GM12864 (cell line): ENCODE measurements at regions not wholly inside any gene's neighbourhood (a gene's known extent, or its start where the extent isn't known, plus 50 kb on each side); places are given as distances from the start of the nearest gene placed in this dataset.

Source experiments
- DNase-seq: peaks from one replicate; pipeline ENCODE4 v3.0.0-alpha.2; 2011; ENCODE audit warnings: low read depth
- H3K4me3 ChIP-seq: 2 replicates; pipeline ENCODE4 v1.5.1; 2011; ENCODE audit warnings: mild to moderate bottlenecking, low read depth, low read length, control low read depth
- CTCF ChIP-seq: IDR thresholded peaks from 2 replicates; pipeline ENCODE4 v1.5.1; 2011; ENCODE audit warnings: low read depth, mild to moderate bottlenecking, moderate library complexity, low read length, control low read depth, inconsistent platforms; ENCODE audit errors: missing control alignments

GRCh38 chr3:111336511-111336910 lies 205.5 kb upstream of the CD96 start:
- TF ChIP-seq CTCF: no peak
- no peak for DNase-seq
- no peak overlapping the region for H3K4me3 ChIP-seq

- no peak for DNase-seq
- TF ChIP-seq CTCF: peak; percentile 43
- no peak overlapping the region for H3K4me3 ChIP-seq
Observed at GRCh38 chr3:111338059-111338698, 203.8 kb upstream of the CD96 start.

- TF ChIP-seq CTCF: no peak
- no peak for DNase-seq
Observed at GRCh38 chr3:111339017-111339416, 203.0 kb upstream of the CD96 start.

GRCh38 chr3:111351334-111351733 lies 190.7 kb upstream of the CD96 start:
- H3K4me3 ChIP-seq: no peak overlapping the region

More at GRCh38 chr3:111339017-111339416, 203.0 kb upstream of the CD96 start:
- no peak overlapping the region for H3K4me3 ChIP-seq

GRCh38 chr3:111352585-111352984 lies 189.4 kb upstream of the CD96 start:
- no peak for TF ChIP-seq CTCF
- no peak overlapping the region for H3K4me3 ChIP-seq
- DNase-seq: no peak

More at GRCh38 chr3:111351334-111351733, 190.7 kb upstream of the CD96 start:
- no peak for DNase-seq
- no peak for TF ChIP-seq CTCF

- TF ChIP-seq CTCF: no peak
- no peak for DNase-seq
Observed at GRCh38 chr3:111359261-111360030, 182.6 kb upstream of the CD96 start.

More at GRCh38 chr3:111359261-111360030, 182.6 kb upstream of the CD96 start:
- H3K4me3 ChIP-seq: no peak overlapping the region
